Bronchial epithelial cell (primary cell): ENCODE measurements at regions not wholly inside any gene's neighbourhood (a gene's known extent, or its start where the extent isn't known, plus 50 kb on each side); places are given as distances from the start of the nearest gene placed in this dataset.
A peak's percentile ranks its signal among the peaks of the same experiment; 100 is the strongest.

Experiments used
- DNase-seq: peaks from one replicate; pipeline ENCODE4 v3.0.0-alpha.2; 2010; ENCODE audit warnings: low read depth
- FAIRE-seq: peaks from 2 replicates; lab custom pipeline; 2011; peaks lifted over from hg19 to GRCh38; lab: Jason Lieb, UNC
- H3K27me3 ChIP-seq: 2 replicates; pipeline ENCODE4 v1.5.1; 2011; ENCODE audit warnings: low read length; ENCODE audit not compliant: control insufficient read depth, insufficient read depth
- H3K36me3 ChIP-seq: 2 replicates; pipeline ENCODE4 v1.5.1; 2011; ENCODE audit warnings: low read length; ENCODE audit not compliant: control insufficient read depth, insufficient read depth
- H3K4me3 ChIP-seq: 2 replicates; pipeline ENCODE4 v1.5.1; 2011; ENCODE audit warnings: mild to moderate bottlenecking, low read depth, low read length, control low read depth
- CTCF ChIP-seq: IDR thresholded peaks from 2 replicates; pipeline ENCODE4 v1.5.1; 2011; ENCODE audit warnings: mild to moderate bottlenecking, moderate library complexity, low read length, control low read depth, inconsistent platforms; ENCODE audit not compliant: insufficient read depth, severe bottlenecking

- H3K36me3 ChIP-seq, result no peaks in the 10 kb centered on the region
- H3K4me3 ChIP-seq, result no peak overlapping the region
- H3K27me3 ChIP-seq, result no peaks in the 10 kb centered on the region
- DNase-seq (no peak), FAIRE-seq (no peak)
- no peak for TF ChIP-seq CTCF
Observed at GRCh38 chr5:125506124-125506523, 759.7 kb upstream of the ZNF608 start.

DNA sequence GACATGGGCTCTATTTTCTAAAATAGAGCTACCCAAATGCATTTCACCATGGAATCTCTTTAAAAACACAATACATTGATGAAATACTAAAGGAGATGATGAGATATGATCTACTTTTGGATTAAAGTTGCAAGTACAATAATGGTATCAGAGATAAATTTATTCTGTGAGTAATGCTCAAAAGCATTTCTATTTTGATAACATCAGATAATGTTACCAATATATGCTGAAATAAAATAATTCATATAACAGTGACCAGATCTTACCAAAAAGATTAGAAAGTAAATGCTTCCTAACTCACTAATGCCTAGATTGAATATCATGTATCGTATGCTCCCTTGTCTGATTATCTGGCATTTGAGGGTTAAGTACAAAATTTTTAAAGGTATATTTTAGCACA, 761.8 kb upstream of the ZNF608 start:
- Histone ChIP-seq H3K27me3 (no peaks in the 10 kb centered on the region), H3K4me3 (no peak overlapping the region), H3K36me3 (no peaks in the 10 kb centered on the region)
- TF ChIP-seq CTCF, result no peak
- FAIRE-seq (no peak), DNase-seq (no peak)

GRCh38 chr5:125510651-125511050, 764.2 kb upstream of the ZNF608 start:
- H3K27me3 ChIP-seq, result no peaks in the 10 kb centered on the region
- no peak for TF ChIP-seq CTCF
- no peaks in the 10 kb centered on the region for H3K36me3 ChIP-seq
- DNase-seq (no peak), FAIRE-seq (no peak)
- H3K4me3 ChIP-seq, result no peak overlapping the region

- no peak for TF ChIP-seq CTCF
- H3K27me3 ChIP-seq, result no peaks in the 10 kb centered on the region
- FAIRE-seq, result no peak
- H3K4me3 ChIP-seq, result no peak overlapping the region
- no peaks in the 10 kb centered on the region for H3K36me3 ChIP-seq
- no peak for DNase-seq
Observed at GRCh38 chr5:125517973-125518550, 771.6 kb upstream of the ZNF608 start.

DNA sequence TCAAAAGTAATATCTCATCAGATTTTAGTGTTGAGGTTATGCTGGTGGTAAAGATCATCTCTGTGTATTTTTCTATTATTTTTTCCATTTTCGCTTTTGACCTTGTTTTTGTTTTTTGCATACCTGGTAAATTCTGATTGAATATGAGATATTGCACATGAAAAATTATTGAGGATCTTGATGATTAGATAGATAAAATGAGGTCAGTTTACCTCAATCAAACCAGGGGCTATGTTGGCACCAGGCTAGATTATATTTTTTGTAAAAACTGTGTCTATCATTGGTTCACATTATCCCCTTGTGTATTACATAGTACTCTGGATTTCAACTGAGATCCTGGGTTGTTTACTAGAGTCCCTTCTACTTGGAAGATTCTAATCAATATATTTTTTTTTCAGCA, 774.9 kb upstream of the ZNF608 start:
- Histone ChIP-seq H3K4me3 (no peak overlapping the region), H3K36me3 (no peaks in the 10 kb centered on the region), H3K27me3 (no peaks in the 10 kb centered on the region)
- TF ChIP-seq CTCF, result no peak
- no peak for DNase-seq
- no peak for FAIRE-seq

DNA sequence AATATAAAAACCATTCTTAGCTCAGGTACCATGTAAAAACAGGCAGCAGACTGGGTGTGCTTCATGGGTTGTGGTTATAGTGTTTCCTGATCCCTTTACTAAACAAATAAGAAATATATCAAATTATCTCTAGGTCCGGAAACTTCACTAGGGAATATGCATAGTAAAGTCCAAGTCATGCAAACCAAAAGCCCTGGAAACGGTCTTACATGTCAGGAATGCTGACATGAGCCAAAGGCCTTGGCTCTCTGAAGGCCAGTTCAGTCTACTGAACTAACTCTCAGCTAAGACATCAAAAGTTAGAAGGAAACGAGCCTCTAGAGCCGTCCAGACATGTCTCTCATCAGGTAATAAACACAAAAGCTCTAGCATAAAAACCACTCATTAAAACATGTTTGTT, 778.9 kb upstream of the ZNF608 start:
- H3K4me3 ChIP-seq, result no peak overlapping the region
- no peak for FAIRE-seq
- H3K27me3 ChIP-seq, result no peaks in the 10 kb centered on the region
- peak; percentile 61 for DNase-seq
- no peak for TF ChIP-seq CTCF
- H3K36me3 ChIP-seq, result no peaks in the 10 kb centered on the region
